MM.1S (cell line): ENCODE measurements at regions not wholly inside any gene's neighbourhood (a gene's known extent, or its start where the extent isn't known, plus 50 kb on each side); places are given as distances from the start of the nearest gene placed in this dataset.

ENCODE experiments used
- DNase-seq: peaks from one replicate; pipeline ENCODE4 v3.0.0-alpha.2; 2015
- H2AFZ ChIP-seq: fragments of 300-600 bp; sonication (generic); 2 replicates; pipeline ENCODE4 v1.6.0; 2016; ENCODE audit warnings: antibody characterized with exemption, low read length
- H3F3A ChIP-seq: fragments of 300-600 bp; sonication (generic); 2 replicates; pipeline ENCODE4 v1.6.1; 2016; ENCODE audit warnings: mild to moderate bottlenecking, antibody characterized with exemption, low read length, moderate library complexity, mixed read lengths; ENCODE audit not compliant: insufficient read depth
- H3K27ac ChIP-seq: fragments of 300-600 bp; sonication (generic); 2 replicates; pipeline ENCODE4 v1.5.1; 2016; ENCODE audit warnings: mild to moderate bottlenecking, low read length
- H3K27me3 ChIP-seq: fragments of 300-600 bp; sonication (generic); replicated peaks from 2 replicates; pipeline ENCODE4 v1.6.0; 2016; ENCODE audit warnings: low read length; ENCODE audit not compliant: insufficient read depth
- H3K36me3 ChIP-seq: fragments of 300-600 bp; sonication (generic); replicated peaks from 2 replicates; pipeline ENCODE4 v1.6.1; 2016; ENCODE audit warnings: mild to moderate bottlenecking, low read length, mixed read lengths; ENCODE audit not compliant: insufficient read depth
- H3K4me1 ChIP-seq: fragments of 300-600 bp; sonication (generic); 2 replicates; pipeline ENCODE4 v1.6.1; 2016; ENCODE audit warnings: low read length, mixed read lengths
- H3K4me2 ChIP-seq: fragments of 300-600 bp; sonication (generic); 2 replicates; pipeline ENCODE4 v1.6.0; 2016; ENCODE audit warnings: low read depth, low read length
- H3K4me3 ChIP-seq: fragments of 300-600 bp; sonication (generic); 2 replicates; pipeline ENCODE4 v1.5.1; 2016; ENCODE audit warnings: low read length, mixed read lengths
- H3K79me2 ChIP-seq: fragments of 300-600 bp; sonication (generic); 2 replicates; pipeline ENCODE4 v1.6.1; 2016; ENCODE audit warnings: mixed run types, low read length, mixed read lengths
- H3K9ac ChIP-seq: fragments of 300-600 bp; sonication (generic); 2 replicates; pipeline ENCODE4 v1.6.1; 2016; ENCODE audit warnings: low read length, mixed read lengths
- H3K9me2 ChIP-seq: fragments of 300-600 bp; sonication (generic); replicated peaks from 2 replicates; pipeline ENCODE4 v1.6.1; 2016; ENCODE audit warnings: mild to moderate bottlenecking, low read length, mixed read lengths; ENCODE audit not compliant: insufficient read depth
- H3K9me3 ChIP-seq: fragments of 300-600 bp; sonication (generic); replicated peaks from 2 replicates; pipeline ENCODE4 v1.6.1; 2016; ENCODE audit warnings: mild to moderate bottlenecking, low read length, mixed read lengths; ENCODE audit not compliant: insufficient read depth
- H4K20me1 ChIP-seq: fragments of 300-600 bp; sonication (generic); 2 replicates; pipeline ENCODE4 v1.6.1; 2016; ENCODE audit warnings: mild to moderate bottlenecking, low read length, moderate library complexity, mixed read lengths; ENCODE audit not compliant: insufficient read depth
- CTCF ChIP-seq: fragments of 300-600 bp; sonication (generic); IDR thresholded peaks from 2 replicates; pipeline ENCODE4 v1.5.1; 2016; ENCODE audit warnings: antibody characterized with exemption, low read length, mixed read lengths
- EZH2 ChIP-seq: fragments of 300-600 bp; sonication (generic); optimal IDR thresholded peaks from 2 replicates; pipeline ENCODE3; 2017; ENCODE audit warnings: low read depth, mild to moderate bottlenecking, antibody characterized with exemption, low read length, mixed read lengths
- EZH2phosphoT487 ChIP-seq: fragments of 300-600 bp; sonication (generic); IDR thresholded peaks from 2 replicates; pipeline ENCODE4 v1.6.1; 2018; ENCODE audit warnings: antibody characterized with exemption, low read length

DNA sequence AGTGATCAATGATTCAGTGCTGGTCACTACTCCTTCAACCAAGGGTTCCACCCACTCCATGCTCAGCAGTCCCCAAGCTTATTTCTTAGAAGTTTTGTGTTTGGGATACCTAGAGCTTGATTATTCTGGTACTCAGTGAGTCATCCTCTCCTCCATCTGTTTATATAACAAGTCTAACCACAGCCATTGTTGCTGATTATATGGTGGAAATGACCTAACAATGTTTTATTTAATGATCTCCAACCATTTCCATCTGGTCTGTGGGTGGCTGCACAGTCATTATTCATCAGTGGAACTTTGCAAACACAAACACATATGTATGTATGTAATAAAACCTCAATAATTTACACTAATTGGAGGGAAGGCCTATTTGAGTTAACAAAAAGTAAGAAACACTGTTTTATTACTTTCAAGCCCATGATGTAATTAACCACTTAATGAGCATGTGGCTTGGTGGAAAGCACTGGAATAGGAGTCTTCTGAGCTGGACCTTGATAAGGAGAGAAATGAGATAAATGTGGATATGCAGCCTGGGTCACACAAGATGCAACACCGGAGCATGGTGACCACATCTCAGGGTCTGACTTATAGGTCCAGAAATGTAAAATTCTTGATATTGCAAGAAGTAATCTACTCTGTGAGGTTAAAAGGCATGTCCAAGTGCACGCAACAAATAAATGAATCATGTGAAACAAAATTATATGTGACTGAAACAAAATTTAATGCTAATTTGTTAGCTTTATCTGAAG, 99.0 kb upstream of the WLS start:
- Histone ChIP-seq H3K79me2 (no peaks in the 10 kb centered on the region), H3K4me2 (no peak overlapping the region), H3K36me3 (no peaks in the 10 kb centered on the region), H3K9me3 (no peaks in the 10 kb centered on the region), H3K9ac (no peak overlapping the region), H3K27ac (no peak overlapping the region), H3K9me2 (no peaks in the 10 kb centered on the region), H3K27me3 (no peaks in the 10 kb centered on the region), H3K4me1 (no peaks in the 10 kb centered on the region), H3F3A (no peaks in the 10 kb centered on the region), H2AFZ (no peak overlapping the region), H3K4me3 (no peak overlapping the region), H4K20me1 (no peaks in the 10 kb centered on the region)
- no peak for DNase-seq
- TF ChIP-seq EZH2phosphoT487, result no peak
- no peak for TF ChIP-seq EZH2
- TF ChIP-seq CTCF, result no peak

- no peak for TF ChIP-seq EZH2
- H4K20me1 ChIP-seq, result no peaks in the 10 kb centered on the region
- H3K9ac ChIP-seq, result no peak overlapping the region
- H3K4me3 ChIP-seq, result no peak overlapping the region
- H3K79me2 ChIP-seq, result no peaks in the 10 kb centered on the region
- no peaks in the 10 kb centered on the region for H3K9me3 ChIP-seq
- H3K4me2 ChIP-seq, result no peak overlapping the region
- H3K27me3 ChIP-seq, result no peaks in the 10 kb centered on the region
- H3K27ac ChIP-seq, result no peak overlapping the region
- no peaks in the 10 kb centered on the region for H3F3A ChIP-seq
- H3K9me2 ChIP-seq, result no peaks in the 10 kb centered on the region
- H3K4me1 ChIP-seq, result no peaks in the 10 kb centered on the region
- no peaks in the 10 kb centered on the region for H3K36me3 ChIP-seq
- DNase-seq, result no peak
- no peak overlapping the region for H2AFZ ChIP-seq
These were observed 98.1 kb upstream of the WLS start for GRCh38 chr1:68330391-68330790.

- Histone ChIP-seq H3K27me3 (no peaks in the 10 kb centered on the region), H3K4me1 (no peaks in the 10 kb centered on the region), H3K4me2 (no peak overlapping the region), H3K9me2 (no peaks in the 10 kb centered on the region), H3K4me3 (no peak overlapping the region), H3K9me3 (no peaks in the 10 kb centered on the region), H2AFZ (no peak overlapping the region), H3K36me3 (no peaks in the 10 kb centered on the region), H3F3A (no peaks in the 10 kb centered on the region), H3K9ac (no peak overlapping the region), H3K27ac (no peak overlapping the region), H3K79me2 (no peaks in the 10 kb centered on the region), H4K20me1 (no peaks in the 10 kb centered on the region)
- no peak for TF ChIP-seq CTCF
- TF ChIP-seq EZH2, result no peak
- no peak for TF ChIP-seq EZH2phosphoT487
- DNase-seq, result no peak
These were observed 96.9 kb upstream of the WLS start for GRCh38 chr1:68329096-68329835.

DNA sequence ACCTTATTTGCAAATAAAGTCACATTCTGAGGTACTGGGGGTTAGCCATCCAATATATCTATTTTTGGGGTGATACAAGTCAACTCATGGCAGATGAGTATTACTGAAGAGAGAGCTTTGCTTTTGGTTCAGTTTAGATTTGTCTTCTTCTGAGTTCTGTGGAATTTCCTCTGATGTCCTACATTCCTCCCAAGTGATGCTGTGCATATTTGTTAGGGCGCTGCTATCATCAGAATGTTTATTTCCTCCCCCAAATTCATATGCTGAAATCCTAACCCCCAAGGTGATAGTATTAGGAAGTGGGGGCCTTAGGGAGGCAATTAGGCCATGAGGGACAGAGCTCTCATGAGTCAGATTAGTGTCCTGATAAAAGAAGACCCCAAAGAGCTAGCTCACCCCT, 96.2 kb upstream of the WLS start:
- H3K27ac ChIP-seq, result no peak overlapping the region
- H3K4me3 ChIP-seq, result no peak overlapping the region
- no peak overlapping the region for H3K9ac ChIP-seq
- no peaks in the 10 kb centered on the region for H3K9me3 ChIP-seq
- no peaks in the 10 kb centered on the region for H3K4me1 ChIP-seq
- no peaks in the 10 kb centered on the region for H3F3A ChIP-seq
- no peaks in the 10 kb centered on the region for H4K20me1 ChIP-seq
- H3K9me2 ChIP-seq, result no peaks in the 10 kb centered on the region
- no peaks in the 10 kb centered on the region for H3K27me3 ChIP-seq
- no peak overlapping the region for H2AFZ ChIP-seq
- H3K79me2 ChIP-seq, result no peaks in the 10 kb centered on the region
- no peak for DNase-seq
- H3K36me3 ChIP-seq, result no peaks in the 10 kb centered on the region
- no peak for TF ChIP-seq EZH2phosphoT487
- TF ChIP-seq CTCF, result no peak
- no peak for TF ChIP-seq EZH2
- H3K4me2 ChIP-seq, result no peak overlapping the region
